ENCODE measurements at regions not wholly inside any gene's neighbourhood (a gene's known extent, or its start where the extent isn't known, plus 50 kb on each side); places are given as distances from the start of the nearest gene placed in this dataset.

- TF ChIP-seq CTCF (IDR thresholded peaks at IDR 0.05) (no peak), POLR2A (IDR thresholded peaks at IDR 0.05) (no peak)
These were observed 193.4 kb upstream of the VWC2 start for GRCh38 chr7:49580000-49580399.
